OCI-LY7 (cell line): ENCODE measurements at regions not wholly inside any gene's neighbourhood (a gene's known extent, or its start where the extent isn't known, plus 50 kb on each side); places are given as distances from the start of the nearest gene placed in this dataset.

Experiments
- BruUV-seq: library from RNA; stranded (reverse); fragments of 400-500 nt; replicated peaks from 2 replicates; lab custom pipeline; 2021; lab: Mats Ljungman, UMichigan
- CTCF ChIA-PET: fragments of 300-600 bp; sonication (Branson Sonifier 250); formaldehyde crosslinking; loops from one replicate; lab custom pipeline; 2022; ENCODE audit warnings: antibody characterized with exemption; ENCODE audit not compliant: unreplicated experiment; lab: Charles Lee
- POLR2A ChIA-PET: fragments of 300-600 bp; sonication (Branson Sonifier 250); formaldehyde crosslinking; loops from one replicate; lab custom pipeline; 2022; ENCODE audit warnings: antibody characterized with exemption; lab: Charles Lee
- DNase-seq: peaks from one replicate; pipeline ENCODE4 v3.0.0-alpha.2; 2015; ENCODE audit warnings: low spot score
- H2AFZ ChIP-seq: fragments of 200-600 bp; sonication (generic), shearing (Covaris generic); 2 replicates; pipeline ENCODE4 v1.6.1; 2014; ENCODE audit warnings: mild to moderate bottlenecking, antibody characterized with exemption, low read length, moderate library complexity
- H3K27ac ChIP-seq: fragments of 200-600 bp; sonication (generic); 2 replicates; pipeline ENCODE4 v1.5.1; 2014; ENCODE audit warnings: mixed run types, low read depth, mild to moderate bottlenecking, moderate library complexity, low read length, inconsistent platforms; ENCODE audit not compliant: poor library complexity, severe bottlenecking
- H3K36me3 ChIP-seq: fragments of 200-600 bp; sonication (generic); 2 replicates; pipeline ENCODE4 v1.6.1; 2014; ENCODE audit warnings: mild to moderate bottlenecking, antibody characterized with exemption, low read length, moderate library complexity, mixed read lengths; ENCODE audit not compliant: insufficient read depth
- H3K4me1 ChIP-seq: fragments of 200-600 bp; sonication (generic); 2 replicates; pipeline ENCODE4 v1.5.1; 2014; ENCODE audit warnings: mild to moderate bottlenecking, low read length; ENCODE audit not compliant: insufficient read depth, poor library complexity, severe bottlenecking
- H3K4me2 ChIP-seq: fragments of 200-600 bp; sonication (generic); 2 replicates; pipeline ENCODE4 v1.6.1; 2014; ENCODE audit warnings: mild to moderate bottlenecking, low read length
- H3K4me3 ChIP-seq: fragments of 200-600 bp; sonication (generic); 2 replicates; pipeline ENCODE4 v1.5.1; 2014; ENCODE audit warnings: mild to moderate bottlenecking, low read depth, low read length; ENCODE audit not compliant: poor library complexity, severe bottlenecking
- H3K79me2 ChIP-seq: fragments of 200-600 bp; sonication (generic); 2 replicates; pipeline ENCODE4 v1.6.1; 2016; ENCODE audit warnings: low read depth, mild to moderate bottlenecking, low read length, moderate library complexity, mixed read lengths; ENCODE audit not compliant: insufficient read depth
- H3K9me2 ChIP-seq: fragments of 200-600 bp; sonication (generic); 2 replicates; pipeline ENCODE4 v1.6.1; 2016; ENCODE audit warnings: mild to moderate bottlenecking, low read length, mixed read lengths; ENCODE audit not compliant: insufficient read depth
- H3K9me3 ChIP-seq: fragments of 200-600 bp; sonication (generic); 2 replicates; pipeline ENCODE4 v1.6.1; 2014; ENCODE audit warnings: mild to moderate bottlenecking, mixed run types, low read length, mixed read lengths
- H4K20me1 ChIP-seq: fragments of 200-600 bp; sonication (generic); 2 replicates; pipeline ENCODE4 v1.6.1; 2014; ENCODE audit warnings: mild to moderate bottlenecking, antibody characterized with exemption, low read length, moderate library complexity, mixed read lengths; ENCODE audit not compliant: insufficient read depth
- EZH2phosphoT487 ChIP-seq: fragments of 200-600 bp; sonication (generic); IDR thresholded peaks from 2 replicates; pipeline ENCODE4 v1.6.1; 2018; ENCODE audit warnings: low read depth, borderline replicate concordance, mild to moderate bottlenecking, mixed run types, antibody characterized with exemption, low read length, moderate library complexity, mixed read lengths
- intact Hi-C: fragments of 100-400 bp; cut with micrococcal nuclease; formaldehyde crosslinking; loops from one replicate; pipeline ENCODE4 v1.10.0; 2022; ENCODE audit not compliant: unreplicated experiment
- TF ChIP-seq, protein P1 (sequence below): fragments of 200-600 bp; sonication (generic); conservative IDR thresholded peaks from 2 replicates; pipeline ENCODE4 v1.5.1; 2014; ENCODE audit warnings: mild to moderate bottlenecking, antibody characterized with exemption, low read length, moderate library complexity, mixed read lengths

DNA sequence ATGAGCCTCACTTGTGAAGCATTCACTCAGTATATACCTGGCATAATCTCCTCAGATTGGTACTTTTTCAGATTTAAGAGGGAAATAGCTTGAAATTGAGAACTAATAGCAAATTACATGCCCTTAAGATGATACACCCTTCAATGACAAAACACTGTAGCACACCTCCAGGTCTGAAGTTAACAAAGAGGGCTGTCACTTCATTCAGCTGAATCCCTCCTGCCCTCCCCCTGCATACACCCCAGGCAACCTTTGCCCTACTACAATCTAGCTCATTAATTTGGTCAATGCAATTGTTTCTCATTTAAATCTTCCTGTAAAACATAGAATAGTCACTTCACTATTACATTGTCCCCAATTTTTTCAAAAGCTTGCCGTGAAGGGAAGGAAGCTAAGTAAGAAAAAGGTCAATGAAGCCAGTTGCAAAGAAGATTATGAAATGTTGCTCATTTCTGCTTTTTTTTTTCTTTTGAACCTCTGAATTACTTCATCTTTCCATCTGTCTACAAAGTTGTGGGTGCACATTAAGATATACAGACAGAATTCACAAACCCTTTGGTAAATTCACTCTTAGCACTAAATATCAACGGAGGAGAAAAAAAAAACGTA lies 294.8 kb upstream of the PTGER4 start:
- no peaks in the 10 kb centered on the region for H3K4me1 ChIP-seq
- H3K4me3 ChIP-seq = no peak overlapping the region
- intact Hi-C loops = loop anchor here (5.0 kb wide), 1 partner anchor 202 kb away; no protein-coding TSS in a partner anchor
- no peak for TF ChIP-seq EZH2phosphoT487
- TF ChIP-seq, protein P1, sequence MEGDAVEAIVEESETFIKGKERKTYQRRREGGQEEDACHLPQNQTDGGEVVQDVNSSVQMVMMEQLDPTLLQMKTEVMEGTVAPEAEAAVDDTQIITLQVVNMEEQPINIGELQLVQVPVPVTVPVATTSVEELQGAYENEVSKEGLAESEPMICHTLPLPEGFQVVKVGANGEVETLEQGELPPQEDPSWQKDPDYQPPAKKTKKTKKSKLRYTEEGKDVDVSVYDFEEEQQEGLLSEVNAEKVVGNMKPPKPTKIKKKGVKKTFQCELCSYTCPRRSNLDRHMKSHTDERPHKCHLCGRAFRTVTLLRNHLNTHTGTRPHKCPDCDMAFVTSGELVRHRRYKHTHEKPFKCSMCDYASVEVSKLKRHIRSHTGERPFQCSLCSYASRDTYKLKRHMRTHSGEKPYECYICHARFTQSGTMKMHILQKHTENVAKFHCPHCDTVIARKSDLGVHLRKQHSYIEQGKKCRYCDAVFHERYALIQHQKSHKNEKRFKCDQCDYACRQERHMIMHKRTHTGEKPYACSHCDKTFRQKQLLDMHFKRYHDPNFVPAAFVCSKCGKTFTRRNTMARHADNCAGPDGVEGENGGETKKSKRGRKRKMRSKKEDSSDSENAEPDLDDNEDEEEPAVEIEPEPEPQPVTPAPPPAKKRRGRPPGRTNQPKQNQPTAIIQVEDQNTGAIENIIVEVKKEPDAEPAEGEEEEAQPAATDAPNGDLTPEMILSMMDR = no peak
- H3K9me2 ChIP-seq = no peaks in the 10 kb centered on the region
- BruUV-seq = no TSS peak
- ChIA-PET POLR2A (interaction anchor here (0.8 to 1.4 kb wide), 2 partner anchors 9 to 46 kb away, joined by 3 to 6 read pairs; no protein-coding TSS in a partner anchor), CTCF (no interaction called here)
- H3K36me3 ChIP-seq = no peaks in the 10 kb centered on the region
- no peak overlapping the region for H2AFZ ChIP-seq
- H3K79me2 ChIP-seq = no peaks in the 10 kb centered on the region
- H3K27ac ChIP-seq = no peak overlapping the region
- H4K20me1 ChIP-seq = no peaks in the 10 kb centered on the region
- no peak for DNase-seq
- no peak overlapping the region for H3K4me2 ChIP-seq
- no peaks in the 10 kb centered on the region for H3K9me3 ChIP-seq

DNA sequence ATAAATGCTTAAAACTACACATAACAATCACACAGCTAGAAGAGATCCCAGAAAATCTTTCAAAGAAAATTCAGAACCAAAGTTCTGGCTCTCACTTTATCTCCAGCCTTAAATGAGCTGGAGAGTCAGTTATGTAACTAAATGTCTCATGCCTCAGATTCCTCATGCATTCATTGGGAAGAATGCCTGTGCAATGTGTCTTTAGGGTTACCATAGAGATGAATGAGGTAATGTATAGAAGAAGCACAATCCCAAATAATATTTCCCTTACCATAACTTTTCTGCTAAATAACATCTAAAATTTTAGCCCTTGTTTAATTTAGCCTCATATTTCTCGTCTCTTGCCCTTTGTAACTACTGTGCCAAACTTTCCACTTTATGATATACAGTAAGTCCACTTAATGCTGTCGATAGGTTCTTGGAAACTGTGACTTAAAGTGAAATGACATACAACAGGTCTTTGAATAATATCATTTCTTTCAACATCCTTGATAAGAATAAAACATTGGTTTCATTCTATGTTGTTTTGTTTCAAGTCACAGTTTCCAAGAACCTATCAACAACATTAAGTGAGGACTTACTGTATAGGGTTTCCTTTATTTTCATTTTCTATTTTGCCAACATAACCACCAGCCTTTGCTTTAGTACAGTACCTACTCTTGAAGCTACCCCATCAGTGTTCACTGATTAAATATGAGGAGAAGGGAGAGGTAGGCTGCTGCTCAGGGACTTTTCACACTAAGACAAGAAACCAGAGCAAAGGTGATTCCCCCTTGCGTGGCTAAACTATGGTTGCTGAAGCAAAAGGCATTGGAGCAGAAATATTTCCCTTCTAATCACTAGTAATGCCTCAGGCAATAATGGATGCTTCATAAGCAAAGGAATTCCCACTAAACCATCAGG lies 295.7 kb upstream of the PTGER4 start:
- no peak for DNase-seq
- Histone ChIP-seq H4K20me1 (no peaks in the 10 kb centered on the region), H3K27ac (no peak overlapping the region), H3K36me3 (no peaks in the 10 kb centered on the region), H2AFZ (no peak overlapping the region), H3K4me3 (no peak overlapping the region), H3K4me2 (no peak overlapping the region), H3K79me2 (no peaks in the 10 kb centered on the region), H3K4me1 (no peaks in the 10 kb centered on the region), H3K9me2 (no peaks in the 10 kb centered on the region), H3K9me3 (no peaks in the 10 kb centered on the region)
- BruUV-seq = no TSS peak
- TF ChIP-seq, protein P1 = no peak
- no peak for TF ChIP-seq EZH2phosphoT487
- ChIA-PET POLR2A (interaction anchor here (0.6 to 0.8 kb wide), 3 partner anchors 9 to 47 kb away, joined by 3 to 5 read pairs (median 3); no protein-coding TSS in a partner anchor), CTCF (no interaction called here)
- intact Hi-C loops = loop anchor here (5.0 kb wide), 1 partner anchor 203 kb away; no protein-coding TSS in a partner anchor
